Panc1 (cell line): ENCODE measurements at regions not wholly inside any gene's neighbourhood (a gene's known extent, or its start where the extent isn't known, plus 50 kb on each side); places are given as distances from the start of the nearest gene placed in this dataset.

Source experiments
- ATAC-seq: fragments of 200-7000 bp; cut with Tn5 transposase; 2 replicates; pipeline ENCODE4 v1.9.1; 2020; ENCODE audit warnings: mild to moderate bottlenecking, moderate library complexity
- BruUV-seq: library from RNA; stranded (reverse); fragments of 400-500 nt; replicated peaks from 2 replicates; lab custom pipeline; 2021; lab: Mats Ljungman, UMichigan
- CTCF ChIA-PET: fragments of 300-600 bp; sonication (Branson Sonifier 250); formaldehyde crosslinking; loops from one replicate; lab custom pipeline; 2022; ENCODE audit warnings: antibody characterized with exemption; lab: Charles Lee
- POLR2A ChIA-PET: fragments of 300-600 bp; sonication (Branson Sonifier 250); formaldehyde crosslinking; loops from one replicate; lab custom pipeline; 2022; ENCODE audit warnings: antibody characterized with exemption; lab: Charles Lee
- DNase-seq: peaks from one replicate; pipeline ENCODE4 v3.0.0-alpha.2; 2010; ENCODE audit warnings: low read depth, low spot score
- H3K27ac ChIP-seq: 2 replicates; pipeline ENCODE4 v1.5.1; 2011; ENCODE audit warnings: mild to moderate bottlenecking, low read length, inconsistent platforms
- H3K27me3 ChIP-seq: fragments of 200-500 bp; sonication (Bioruptor generic); 2 replicates; pipeline ENCODE4 v1.6.0; 2014; ENCODE audit warnings: low read length, inconsistent platforms; ENCODE audit not compliant: control insufficient read depth, insufficient read depth
- H3K36me3 ChIP-seq: fragments of 200-500 bp; sonication (Bioruptor generic); 2 replicates; pipeline ENCODE4 v1.5.1; 2014; ENCODE audit warnings: inconsistent platforms, mild to moderate bottlenecking, low read length, moderate library complexity; ENCODE audit not compliant: control insufficient read depth, insufficient read depth
- H3K4me1 ChIP-seq: 2 replicates; pipeline ENCODE4 v1.5.1; 2011; ENCODE audit warnings: inconsistent platforms, mild to moderate bottlenecking, low read length, moderate library complexity; ENCODE audit not compliant: control insufficient read depth, insufficient read depth
- H3K4me3 ChIP-seq, 2 experiments: 2 replicates each; pipeline ENCODE4 v1.5.1; 2011 to 2012; ENCODE audit warnings: low read depth in 2 of 2, low read length in 2 of 2, mild to moderate bottlenecking in 2 of 2, inconsistent platforms in 1 of 2, moderate library complexity in 1 of 2
- H3K9me3 ChIP-seq: fragments of 200-500 bp; sonication (Bioruptor generic); 2 replicates; pipeline ENCODE4 v1.5.1; 2014; ENCODE audit warnings: low read depth, mild to moderate bottlenecking, inconsistent platforms, low read length, moderate library complexity; ENCODE audit not compliant: control insufficient read depth, insufficient read depth
- POLR2AphosphoS5 ChIP-seq: IDR thresholded peaks from 2 replicates; pipeline ENCODE4 v1.6.1; 2012; ENCODE audit warnings: mild to moderate bottlenecking, low read depth, low read length, moderate library complexity
- SIN3A ChIP-seq: IDR thresholded peaks from 2 replicates; pipeline ENCODE4 v1.6.1; 2012; ENCODE audit warnings: low read depth, mild to moderate bottlenecking, low read length, moderate library complexity, borderline replicate concordance; ENCODE audit not compliant: insufficient read depth
- TCF7L2 ChIP-seq: IDR thresholded peaks from 2 replicates; pipeline ENCODE4 v1.6.1; 2011; ENCODE audit warnings: mild to moderate bottlenecking, low read depth, low read length, inconsistent platforms
- in situ Hi-C: cut with HindIII; loops from 2 replicates; pipeline ENCODE4 v1.10.0; 2016; ENCODE audit warnings: low sequenced_read_pairs, low pct_unique_long_range_greater_than_20kb
- intact Hi-C: fragments of 100-400 bp; cut with micrococcal nuclease; formaldehyde crosslinking; loops from one replicate; pipeline ENCODE4 v1.10.0; 2022; ENCODE audit not compliant: unreplicated experiment
- TF ChIP-seq, protein P1 (sequence below), 2 experiments: IDR thresholded peaks; 2 replicates each; pipeline ENCODE4 v1.6.1; 2011 to 2012; ENCODE audit warnings: low read depth in 2 of 2, control low read depth in 1 of 2, low read length in 1 of 2, mild to moderate bottlenecking in 1 of 2, moderate library complexity in 1 of 2; ENCODE audit not compliant: insufficient read depth in 1 of 2
- TF ChIP-seq, protein P2 (sequence below): fragments of 450-650 bp; IDR thresholded peaks from 2 replicates; pipeline ENCODE4 v1.5.1; 2017; ENCODE audit warnings: mild to moderate bottlenecking

DNA sequence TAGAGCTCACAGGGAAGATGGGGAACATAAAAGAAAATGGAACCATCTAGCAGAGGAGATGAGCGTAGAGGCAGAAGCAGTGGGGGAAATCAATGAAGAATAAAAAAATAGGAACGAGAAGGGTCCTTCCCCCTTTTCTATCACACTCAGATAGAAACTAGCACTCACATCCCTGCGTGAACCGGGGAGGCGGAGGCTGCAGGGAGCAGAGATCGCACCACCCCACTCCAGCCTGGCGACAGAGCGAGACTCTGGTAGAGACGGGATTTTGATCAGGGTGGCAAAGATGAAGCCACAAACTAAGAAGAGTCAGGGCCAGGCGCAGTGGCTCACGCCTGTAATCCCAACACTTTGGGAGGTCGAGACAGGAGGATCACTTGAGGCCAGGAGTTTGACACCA lies 64.7 kb upstream of the ECHDC3 start:
- TF ChIP-seq POLR2AphosphoS5 (no peak), SIN3A (no peak), TCF7L2 (no peak)
- TF ChIP-seq, protein P1, sequence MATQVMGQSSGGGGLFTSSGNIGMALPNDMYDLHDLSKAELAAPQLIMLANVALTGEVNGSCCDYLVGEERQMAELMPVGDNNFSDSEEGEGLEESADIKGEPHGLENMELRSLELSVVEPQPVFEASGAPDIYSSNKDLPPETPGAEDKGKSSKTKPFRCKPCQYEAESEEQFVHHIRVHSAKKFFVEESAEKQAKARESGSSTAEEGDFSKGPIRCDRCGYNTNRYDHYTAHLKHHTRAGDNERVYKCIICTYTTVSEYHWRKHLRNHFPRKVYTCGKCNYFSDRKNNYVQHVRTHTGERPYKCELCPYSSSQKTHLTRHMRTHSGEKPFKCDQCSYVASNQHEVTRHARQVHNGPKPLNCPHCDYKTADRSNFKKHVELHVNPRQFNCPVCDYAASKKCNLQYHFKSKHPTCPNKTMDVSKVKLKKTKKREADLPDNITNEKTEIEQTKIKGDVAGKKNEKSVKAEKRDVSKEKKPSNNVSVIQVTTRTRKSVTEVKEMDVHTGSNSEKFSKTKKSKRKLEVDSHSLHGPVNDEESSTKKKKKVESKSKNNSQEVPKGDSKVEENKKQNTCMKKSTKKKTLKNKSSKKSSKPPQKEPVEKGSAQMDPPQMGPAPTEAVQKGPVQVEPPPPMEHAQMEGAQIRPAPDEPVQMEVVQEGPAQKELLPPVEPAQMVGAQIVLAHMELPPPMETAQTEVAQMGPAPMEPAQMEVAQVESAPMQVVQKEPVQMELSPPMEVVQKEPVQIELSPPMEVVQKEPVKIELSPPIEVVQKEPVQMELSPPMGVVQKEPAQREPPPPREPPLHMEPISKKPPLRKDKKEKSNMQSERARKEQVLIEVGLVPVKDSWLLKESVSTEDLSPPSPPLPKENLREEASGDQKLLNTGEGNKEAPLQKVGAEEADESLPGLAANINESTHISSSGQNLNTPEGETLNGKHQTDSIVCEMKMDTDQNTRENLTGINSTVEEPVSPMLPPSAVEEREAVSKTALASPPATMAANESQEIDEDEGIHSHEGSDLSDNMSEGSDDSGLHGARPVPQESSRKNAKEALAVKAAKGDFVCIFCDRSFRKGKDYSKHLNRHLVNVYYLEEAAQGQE (IDR thresholded peaks at IDR 0.05; ENCODE audit: insufficient read depth in 1 of 2, low read depth in 2 of 2, low read length in 1 of 2), result no peak
- TF ChIP-seq, protein P2, sequence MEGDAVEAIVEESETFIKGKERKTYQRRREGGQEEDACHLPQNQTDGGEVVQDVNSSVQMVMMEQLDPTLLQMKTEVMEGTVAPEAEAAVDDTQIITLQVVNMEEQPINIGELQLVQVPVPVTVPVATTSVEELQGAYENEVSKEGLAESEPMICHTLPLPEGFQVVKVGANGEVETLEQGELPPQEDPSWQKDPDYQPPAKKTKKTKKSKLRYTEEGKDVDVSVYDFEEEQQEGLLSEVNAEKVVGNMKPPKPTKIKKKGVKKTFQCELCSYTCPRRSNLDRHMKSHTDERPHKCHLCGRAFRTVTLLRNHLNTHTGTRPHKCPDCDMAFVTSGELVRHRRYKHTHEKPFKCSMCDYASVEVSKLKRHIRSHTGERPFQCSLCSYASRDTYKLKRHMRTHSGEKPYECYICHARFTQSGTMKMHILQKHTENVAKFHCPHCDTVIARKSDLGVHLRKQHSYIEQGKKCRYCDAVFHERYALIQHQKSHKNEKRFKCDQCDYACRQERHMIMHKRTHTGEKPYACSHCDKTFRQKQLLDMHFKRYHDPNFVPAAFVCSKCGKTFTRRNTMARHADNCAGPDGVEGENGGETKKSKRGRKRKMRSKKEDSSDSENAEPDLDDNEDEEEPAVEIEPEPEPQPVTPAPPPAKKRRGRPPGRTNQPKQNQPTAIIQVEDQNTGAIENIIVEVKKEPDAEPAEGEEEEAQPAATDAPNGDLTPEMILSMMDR, result no peak
- no peaks in the 10 kb centered on the region for H3K36me3 ChIP-seq
- H3K27me3 ChIP-seq, result no peaks in the 10 kb centered on the region
- no peak overlapping the region for H3K27ac ChIP-seq
- H3K4me3 ChIP-seq, result no peak overlapping the region
- ATAC-seq, result no peak
- no peaks in the 10 kb centered on the region for H3K4me1 ChIP-seq
- ChIA-PET POLR2A (no interaction called here), CTCF (no interaction called here)
- no peak for DNase-seq
- H3K9me3 ChIP-seq, result no peaks in the 10 kb centered on the region
- in situ Hi-C loops (no loop called here), intact Hi-C loops (no loop called here)
- BruUV-seq, result no TSS peak

DNA sequence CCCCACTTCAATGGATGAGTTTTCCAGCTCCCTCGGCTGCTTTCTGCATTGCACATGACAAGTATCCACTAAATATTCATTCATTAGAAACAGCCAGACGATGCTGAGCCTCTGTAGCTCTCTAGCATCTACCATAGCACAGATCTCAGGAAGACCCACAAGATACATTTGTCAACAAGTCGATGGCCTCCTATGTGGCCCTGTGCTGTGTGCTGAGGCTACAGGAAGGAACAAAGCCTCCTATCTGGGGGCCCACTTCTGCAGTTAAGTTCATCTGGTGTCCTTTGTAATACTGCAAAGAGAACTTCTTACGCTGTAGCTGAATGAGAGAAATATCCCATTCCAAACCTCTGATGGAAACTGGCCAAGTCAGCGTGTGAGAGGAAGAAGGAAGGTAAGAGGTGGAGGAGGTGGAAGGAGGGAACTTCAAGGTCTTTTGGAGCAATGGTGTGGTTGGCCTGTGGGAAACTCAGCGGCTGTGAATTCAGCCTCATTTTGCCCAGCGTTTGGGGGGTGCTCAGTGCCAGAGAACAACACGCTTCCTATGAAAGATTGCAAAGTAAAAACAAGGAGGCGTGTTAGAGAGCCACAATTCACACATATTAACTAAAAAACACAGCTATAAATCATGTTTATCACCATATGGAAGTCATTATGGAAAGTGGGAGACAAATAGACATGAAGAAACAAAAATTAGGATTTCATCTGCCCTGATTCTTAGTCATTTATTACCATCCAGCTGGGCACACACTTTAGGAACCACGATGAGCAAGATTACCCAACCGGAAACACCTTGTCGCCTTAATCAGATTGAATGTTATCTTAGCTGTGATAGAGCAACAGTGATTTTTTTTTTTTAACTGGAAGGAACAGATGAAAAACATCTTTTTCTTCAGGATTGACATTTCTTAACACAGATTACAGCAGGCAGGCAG lies 62.2 kb upstream of the USP6NL start:
- Histone ChIP-seq H3K9me3 (no peaks in the 10 kb centered on the region), H3K4me3 (no peak overlapping the region), H3K27ac (no peak overlapping the region), H3K27me3 (no peaks in the 10 kb centered on the region), H3K36me3 (no peaks in the 10 kb centered on the region), H3K4me1 (no peaks in the 10 kb centered on the region)
- TF ChIP-seq TCF7L2 (no peak), POLR2AphosphoS5 (no peak), SIN3A (no peak)
- TF ChIP-seq, protein P1 (IDR thresholded peaks at IDR 0.05; ENCODE audit: insufficient read depth in 1 of 2, low read depth in 2 of 2, low read length in 1 of 2), result no peak
- TF ChIP-seq, protein P2, result no peak
- no TSS peak for BruUV-seq
- ChIA-PET POLR2A (no interaction called here), CTCF (interaction anchor here (0.5 kb wide), 1 partner anchor 140 kb away, joined by 3 read pairs; no protein-coding TSS in a partner anchor)
- in situ Hi-C loops, result no loop called here
- DNase-seq (no peak), ATAC-seq (no peak)
- intact Hi-C loops, result no loop called here
